ENCODE measurements at regions not wholly inside any gene's neighbourhood (a gene's known extent, or its start where the extent isn't known, plus 50 kb on each side); places are given as distances from the start of the nearest gene placed in this dataset.

- no peak for DNase-seq
Measured at GRCh38 chr5:3827624-3828023, 232.0 kb downstream of the IRX1 start.

GRCh38 chr5:3828761-3829160 is 233.1 kb downstream of the IRX1 start:
- no peak for DNase-seq

- no peak for DNase-seq
Measured at GRCh38 chr5:3833566-3833965, 237.9 kb downstream of the IRX1 start.

GRCh38 chr5:3835811-3836210 is 240.2 kb downstream of the IRX1 start:
- DNase-seq = no peak

- no peak for DNase-seq
Measured at GRCh38 chr5:3836528-3836927, 240.9 kb downstream of the IRX1 start.

- no peak for DNase-seq
Measured at GRCh38 chr5:3837506-3837905, 241.9 kb downstream of the IRX1 start.

- no peak for DNase-seq
Measured at GRCh38 chr5:3839151-3839550, 243.5 kb downstream of the IRX1 start.

- no peak for DNase-seq
Measured at GRCh38 chr5:3842591-3842990, 247.0 kb downstream of the IRX1 start.

GRCh38 chr5:3843706-3844105 is 248.1 kb downstream of the IRX1 start:
- DNase-seq = no peak

- DNase-seq = no peak
Measured at GRCh38 chr5:3844266-3844665, 248.6 kb downstream of the IRX1 start.

GRCh38 chr5:3845230-3845629 is 249.6 kb downstream of the IRX1 start:
- DNase-seq = no peak

- no peak for DNase-seq
Measured at GRCh38 chr5:3852161-3852916, 256.7 kb downstream of the IRX1 start.

GRCh38 chr5:3853362-3853761 is 257.7 kb downstream of the IRX1 start:
- DNase-seq = no peak

GRCh38 chr5:3854188-3854821 is 258.7 kb downstream of the IRX1 start:
- DNase-seq = no peak

- DNase-seq = no peak
Measured at GRCh38 chr5:3856036-3856435, 260.4 kb downstream of the IRX1 start.

GRCh38 chr5:3858524-3858923 is 262.9 kb downstream of the IRX1 start:
- DNase-seq = no peak

- no peak for DNase-seq
Measured at GRCh38 chr5:3862906-3863305, 267.3 kb downstream of the IRX1 start.

- no peak for DNase-seq
Measured at GRCh38 chr5:3875144-3875543, 279.5 kb downstream of the IRX1 start.

GRCh38 chr5:3878267-3878666 is 282.6 kb downstream of the IRX1 start:
- no peak for DNase-seq

- DNase-seq = no peak
Measured at GRCh38 chr5:3883040-3883439, 287.4 kb downstream of the IRX1 start.

GRCh38 chr5:3886524-3887451 is 291.2 kb downstream of the IRX1 start:
- DNase-seq = no peak

- no peak for DNase-seq
Measured at GRCh38 chr5:3888310-3888709, 292.7 kb downstream of the IRX1 start.

- no peak for DNase-seq
Measured at GRCh38 chr5:3889412-3890142, 293.9 kb downstream of the IRX1 start.
